ENCODE measurements at regions not wholly inside any gene's neighbourhood (a gene's known extent, or its start where the extent isn't known, plus 50 kb on each side); places are given as distances from the start of the nearest gene placed in this dataset.

- TF ChIP-seq GATA1 (IDR thresholded peaks at IDR 0.05; ENCODE audit: low read depth, low read length) (no peak), POLR2A (IDR thresholded peaks at IDR 0.05; ENCODE audit: low read length) (no peak)
- DNase-seq = no peak
Observed at GRCh38 chr19:31500197-31500830, 151.1 kb upstream of the TSHZ3 start.

GRCh38 chr19:31500946-31501345 lies 151.7 kb upstream of the TSHZ3 start:
- TF ChIP-seq POLR2A (IDR thresholded peaks at IDR 0.05; ENCODE audit: low read length) = no peak
- no peak for TF ChIP-seq GATA1 (IDR thresholded peaks at IDR 0.05; ENCODE audit: low read depth, low read length)
- no peak for DNase-seq

- no peak for DNase-seq
- TF ChIP-seq GATA1 (IDR thresholded peaks at IDR 0.05; ENCODE audit: low read depth, low read length) = no peak
- TF ChIP-seq POLR2A (IDR thresholded peaks at IDR 0.05; ENCODE audit: low read length) = no peak
Observed at GRCh38 chr19:31501427-31502195, 152.4 kb upstream of the TSHZ3 start.

GRCh38 chr19:31502536-31503170 lies 153.4 kb upstream of the TSHZ3 start:
- TF ChIP-seq GATA1 (IDR thresholded peaks at IDR 0.05; ENCODE audit: low read depth, low read length) = no peak
- no peak for TF ChIP-seq POLR2A (IDR thresholded peaks at IDR 0.05; ENCODE audit: low read length)
- no peak for DNase-seq

- TF ChIP-seq POLR2A (IDR thresholded peaks at IDR 0.05; ENCODE audit: low read length) = no peak
- no peak for TF ChIP-seq GATA1 (IDR thresholded peaks at IDR 0.05; ENCODE audit: low read depth, low read length)
- DNase-seq = no peak
Observed at GRCh38 chr19:31503211-31503610, 154.0 kb upstream of the TSHZ3 start.

- no peak for DNase-seq
- TF ChIP-seq GATA1 (IDR thresholded peaks at IDR 0.05; ENCODE audit: low read depth, low read length) = no peak
- TF ChIP-seq POLR2A (IDR thresholded peaks at IDR 0.05; ENCODE audit: low read length) = no peak
Observed at GRCh38 chr19:31504221-31504620, 155.0 kb upstream of the TSHZ3 start.

- no peak for TF ChIP-seq GATA1 (IDR thresholded peaks at IDR 0.05; ENCODE audit: low read depth, low read length)
- TF ChIP-seq POLR2A (IDR thresholded peaks at IDR 0.05; ENCODE audit: low read length) = no peak
Observed at GRCh38 chr19:31505596-31505910, 156.3 kb upstream of the TSHZ3 start.

GRCh38 chr19:31506102-31506501 lies 156.9 kb upstream of the TSHZ3 start:
- TF ChIP-seq POLR2A (IDR thresholded peaks at IDR 0.05; ENCODE audit: low read length) = no peak
- TF ChIP-seq GATA1 (IDR thresholded peaks at IDR 0.05; ENCODE audit: low read depth, low read length) = no peak
- no peak for DNase-seq

More at GRCh38 chr19:31505596-31505910, 156.3 kb upstream of the TSHZ3 start:
- no peak for DNase-seq

GRCh38 chr19:31510635-31511034 lies 161.4 kb upstream of the TSHZ3 start:
- no peak for TF ChIP-seq GATA1 (IDR thresholded peaks at IDR 0.05; ENCODE audit: low read depth, low read length)
- no peak for TF ChIP-seq POLR2A (IDR thresholded peaks at IDR 0.05; ENCODE audit: low read length)
- DNase-seq = no peak

- no peak for DNase-seq
- TF ChIP-seq GATA1 (IDR thresholded peaks at IDR 0.05; ENCODE audit: low read depth, low read length) = no peak
- TF ChIP-seq POLR2A (IDR thresholded peaks at IDR 0.05; ENCODE audit: low read length) = no peak
Observed at GRCh38 chr19:31511098-31511497, 161.9 kb upstream of the TSHZ3 start.

- no peak for DNase-seq
- no peak for TF ChIP-seq GATA1 (IDR thresholded peaks at IDR 0.05; ENCODE audit: low read depth, low read length)
- TF ChIP-seq POLR2A (IDR thresholded peaks at IDR 0.05; ENCODE audit: low read length) = no peak
Observed at GRCh38 chr19:31511696-31512095, 162.5 kb upstream of the TSHZ3 start.

- TF ChIP-seq GATA1 (IDR thresholded peaks at IDR 0.05; ENCODE audit: low read depth, low read length) (no peak), POLR2A (IDR thresholded peaks at IDR 0.05; ENCODE audit: low read length) (no peak)
- DNase-seq = no peak
Observed at GRCh38 chr19:31512181-31512970, 163.1 kb upstream of the TSHZ3 start.

- TF ChIP-seq GATA1 (IDR thresholded peaks at IDR 0.05; ENCODE audit: low read depth, low read length) (no peak), POLR2A (IDR thresholded peaks at IDR 0.05; ENCODE audit: low read length) (no peak)
- no peak for DNase-seq
Observed at GRCh38 chr19:31513841-31514240, 164.6 kb upstream of the TSHZ3 start.

- TF ChIP-seq POLR2A (IDR thresholded peaks at IDR 0.05; ENCODE audit: low read length) = no peak
Observed at GRCh38 chr19:31515931-31516330, 166.7 kb upstream of the TSHZ3 start.

More at GRCh38 chr19:31515931-31516330, 166.7 kb upstream of the TSHZ3 start:
- DNase-seq = no peak
